RWPE1 (cell line): ENCODE measurements at regions not wholly inside any gene's neighbourhood (a gene's known extent, or its start where the extent isn't known, plus 50 kb on each side); places are given as distances from the start of the nearest gene placed in this dataset.

Experiments
- CTCF ChIA-PET: fragments of 350-600 bp; sonication (Branson Sonifier 250); formaldehyde crosslinking; extraction: SDS; loops from one replicate; lab custom pipeline; 2021; lab: Yijun Ruan, JAX
- POLR2A ChIA-PET: fragments of 400-600 bp; formaldehyde crosslinking; extraction: SDS; loops from one replicate; lab custom pipeline; 2020; ENCODE audit warnings: antibody characterized with exemption; ENCODE audit not compliant: low non-redundant PET; lab: Yijun Ruan, JAX
- DNase-seq: peaks from one replicate; pipeline ENCODE4 v3.0.0; 2012; ENCODE audit warnings: low spot score
- H3K27ac ChIP-seq: fragments of 450-650 bp; 2 replicates; pipeline ENCODE4 v1.5.1; 2017
- CTCF ChIP-seq: fragments of 450-650 bp; conservative IDR thresholded peaks from 2 replicates; pipeline ENCODE4 v1.5.1; 2017; ENCODE audit warnings: low read depth, mild to moderate bottlenecking

GRCh38 chr2:128732976-128733431 lies 414.3 kb upstream of the HS6ST1 start:
- no peak for TF ChIP-seq CTCF
- DNase-seq = peak; percentile 49
- ChIA-PET POLR2A (no interaction called here), CTCF (no interaction called here)
- peak overlapping the region; percentile 57 for H3K27ac ChIP-seq

DNA sequence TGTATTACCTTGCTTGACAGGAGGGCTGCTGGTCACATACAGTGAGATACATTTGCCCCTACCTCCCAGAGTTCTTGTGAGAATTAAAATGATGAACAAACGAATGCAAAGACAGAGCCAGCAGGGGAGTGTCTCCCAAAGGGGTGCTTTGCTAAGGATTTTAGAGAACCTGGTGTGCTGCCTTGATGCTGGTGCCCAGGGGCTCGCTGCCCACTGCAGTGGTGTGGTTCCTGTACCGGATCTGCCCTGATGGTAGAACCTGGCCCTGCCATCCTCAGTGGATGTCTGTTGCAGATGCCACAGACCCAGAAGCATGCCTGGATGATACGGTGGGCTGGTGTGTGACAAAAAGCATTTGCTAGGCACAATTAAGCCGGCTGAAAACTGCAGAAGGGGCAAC lies 414.8 kb upstream of the HS6ST1 start:
- ChIA-PET CTCF (no interaction called here), POLR2A (no interaction called here)
- TF ChIP-seq CTCF = no peak
- DNase-seq = no peak
- H3K27ac ChIP-seq = peak overlapping the region; percentile 57

GRCh38 chr2:128734521-128735295 lies 416.0 kb upstream of the HS6ST1 start:
- no peak for TF ChIP-seq CTCF
- ChIA-PET CTCF (interaction anchor here (0.6 to 0.7 kb wide), 2 partner anchors 21 to 527 kb away, joined by 3 read pairs; no protein-coding TSS in a partner anchor), POLR2A (no interaction called here)
- no peak for DNase-seq
- H3K27ac ChIP-seq = no peak overlapping the region

DNA sequence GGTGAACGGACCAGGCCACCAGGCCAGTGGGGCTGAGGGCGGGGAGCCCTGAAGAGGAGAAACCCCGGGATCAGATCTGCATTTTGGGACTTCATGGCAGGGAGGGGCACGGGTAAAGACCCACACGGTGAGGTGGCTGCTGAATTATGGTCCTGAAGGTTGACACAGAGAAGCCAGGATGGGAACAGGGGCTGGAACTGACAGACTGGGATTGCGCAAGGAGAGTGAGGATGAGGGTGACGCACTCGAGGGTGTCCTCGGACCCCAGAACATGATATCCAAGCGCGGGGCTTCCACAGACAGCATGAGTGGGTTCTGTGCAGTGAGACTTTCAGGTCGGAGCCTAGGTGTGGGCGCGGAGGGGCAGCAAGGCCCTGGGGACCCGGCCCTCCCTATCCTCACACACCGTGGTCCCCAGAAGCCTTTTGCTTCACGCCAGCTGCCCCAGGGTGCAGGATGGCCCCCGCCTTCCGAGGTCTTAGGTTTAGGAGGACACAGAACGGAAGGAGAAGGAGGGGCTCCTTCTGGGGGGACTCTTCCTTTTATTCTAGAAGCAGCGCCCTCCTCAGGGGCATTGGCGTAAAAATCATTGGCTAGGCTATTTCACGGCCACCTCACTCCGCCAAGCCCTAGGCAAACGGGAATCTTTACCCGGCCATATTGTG lies 416.8 kb upstream of the HS6ST1 start:
- CTCF ChIA-PET = interaction anchor here (0.7 kb wide), 2 partner anchors 526 to 954 kb away, joined by 3 to 4 read pairs; no protein-coding TSS in a partner anchor
- POLR2A ChIA-PET = no interaction called here
- DNase-seq = no peak
- no peak overlapping the region for H3K27ac ChIP-seq
- TF ChIP-seq CTCF = no peak

DNA sequence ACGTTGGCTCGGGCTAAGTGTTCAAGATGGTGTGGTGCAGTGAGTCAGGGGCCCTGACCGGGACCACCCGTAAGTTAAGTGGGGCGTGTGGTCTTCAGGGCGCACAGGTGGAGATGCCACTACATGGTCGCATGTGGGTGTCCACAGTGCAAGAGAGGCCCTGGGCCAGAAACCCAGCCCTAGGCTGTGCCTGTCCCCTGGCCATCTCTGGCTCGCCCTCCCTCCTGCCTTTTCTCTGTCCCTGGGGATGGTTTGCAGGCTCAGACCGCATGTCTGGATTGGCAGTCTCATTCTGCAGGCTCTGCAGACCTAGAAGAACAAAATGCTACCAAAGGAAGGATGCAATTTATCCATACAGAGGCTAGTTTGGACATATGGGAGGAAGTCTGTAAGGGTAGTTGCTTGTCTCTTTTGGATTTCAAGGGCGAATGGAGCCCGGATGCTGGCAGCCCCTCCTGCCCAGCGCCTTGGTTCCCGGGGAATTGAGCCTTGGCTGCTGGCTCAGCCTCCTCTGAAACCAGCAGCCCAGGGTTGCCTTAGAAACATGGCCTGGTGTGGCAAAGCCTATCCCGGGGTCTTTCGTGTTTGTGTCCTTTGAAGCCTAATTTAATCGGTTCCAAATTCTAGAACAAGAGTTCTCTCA lies 417.5 kb upstream of the HS6ST1 start:
- no peak for TF ChIP-seq CTCF
- no peak overlapping the region for H3K27ac ChIP-seq
- ChIA-PET CTCF (interaction anchor here (0.5 to 1.2 kb wide), 15 partner anchors 9 to 970 kb away, joined by 3 to 15 read pairs (median 3); no protein-coding TSS in a partner anchor), POLR2A (no interaction called here)
- DNase-seq = no peak

DNA sequence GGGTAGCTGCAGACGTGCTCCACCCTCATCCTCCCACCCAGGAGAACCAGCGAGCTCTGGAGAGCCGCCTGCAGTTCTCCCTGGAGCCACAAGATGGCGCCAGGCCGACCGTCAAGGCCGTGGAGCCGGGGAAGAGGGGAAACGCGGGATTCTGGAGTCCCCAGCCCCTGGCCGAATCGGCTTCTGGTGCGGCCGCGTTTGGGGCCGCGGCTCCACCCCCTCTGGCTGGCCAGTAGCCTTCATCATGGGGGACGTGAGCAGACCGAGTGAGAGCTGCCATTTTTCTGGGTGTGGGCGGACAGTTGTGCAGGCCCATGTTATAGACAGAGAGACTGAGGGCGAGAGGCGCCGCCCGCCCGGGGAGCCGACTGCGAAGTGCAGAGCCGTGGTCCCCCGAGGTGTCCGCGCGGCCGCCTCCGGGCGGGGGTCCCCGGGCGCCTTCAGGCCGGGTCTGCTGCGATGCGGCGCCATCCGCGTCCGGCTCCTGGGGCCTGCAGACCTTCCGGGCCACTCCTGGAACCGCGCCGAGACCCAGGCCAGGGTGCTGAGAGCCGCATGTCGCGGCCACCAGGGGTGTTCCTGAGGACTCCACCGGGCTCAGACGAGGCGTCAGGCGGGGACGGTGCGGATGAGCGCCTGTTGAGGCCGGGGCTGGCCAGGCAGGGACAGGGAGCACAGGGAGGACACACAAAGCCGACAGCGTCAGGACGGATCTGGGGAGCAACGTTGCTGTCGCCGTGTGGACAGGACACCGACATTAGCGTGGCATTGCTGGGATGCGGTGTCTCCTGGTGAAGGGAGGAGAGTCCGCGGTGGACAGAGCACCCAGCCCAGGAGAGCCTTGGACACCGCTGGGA lies 418.2 kb upstream of the HS6ST1 start:
- POLR2A ChIA-PET = no interaction called here
- no peak overlapping the region for H3K27ac ChIP-seq
- CTCF ChIA-PET = interaction anchor here (0.5 to 1.2 kb wide), 16 partner anchors 9 to 969 kb away, joined by 3 to 15 read pairs (median 3); no protein-coding TSS in a partner anchor
- DNase-seq = peak; percentile 73
- peak; percentile 96 for TF ChIP-seq CTCF
